GM10266 (cell line): ENCODE measurements at regions not wholly inside any gene's neighbourhood (a gene's known extent, or its start where the extent isn't known, plus 50 kb on each side); places are given as distances from the start of the nearest gene placed in this dataset.

Experiments used
- DNase-seq: peaks from one replicate; pipeline ENCODE4 v3.0.0; 2012; ENCODE audit errors: extremely low spot score
- TF ChIP-seq, protein P1 (sequence below): IDR thresholded peaks from 2 replicates; pipeline ENCODE4 v1.5.1; 2012; ENCODE audit warnings: mild to moderate bottlenecking, low read depth; ENCODE audit not compliant: control insufficient read depth, insufficient read depth; ENCODE audit errors: missing control alignments

DNA sequence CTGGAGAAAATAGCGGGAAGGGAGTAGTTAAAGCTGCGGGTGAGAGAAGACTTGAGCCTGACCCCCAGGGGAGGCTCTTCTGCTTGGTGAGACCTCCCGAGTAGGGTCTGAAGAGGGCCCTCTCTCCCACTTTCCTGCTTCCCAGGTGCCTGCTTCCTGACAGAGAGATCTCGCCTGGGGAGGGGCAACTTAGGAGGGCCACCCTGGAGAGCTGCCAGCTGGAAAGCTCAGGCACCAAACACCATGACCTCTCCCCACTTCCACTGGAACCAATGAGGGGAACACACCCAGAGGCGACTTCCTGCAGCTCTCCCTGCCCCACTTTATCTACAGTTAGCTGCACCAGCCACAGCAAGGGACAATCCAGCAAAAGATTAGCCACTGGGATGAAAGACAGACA is 208.0 kb downstream of the TBXT start:
- DNase-seq = no peak
- TF ChIP-seq, protein P1, sequence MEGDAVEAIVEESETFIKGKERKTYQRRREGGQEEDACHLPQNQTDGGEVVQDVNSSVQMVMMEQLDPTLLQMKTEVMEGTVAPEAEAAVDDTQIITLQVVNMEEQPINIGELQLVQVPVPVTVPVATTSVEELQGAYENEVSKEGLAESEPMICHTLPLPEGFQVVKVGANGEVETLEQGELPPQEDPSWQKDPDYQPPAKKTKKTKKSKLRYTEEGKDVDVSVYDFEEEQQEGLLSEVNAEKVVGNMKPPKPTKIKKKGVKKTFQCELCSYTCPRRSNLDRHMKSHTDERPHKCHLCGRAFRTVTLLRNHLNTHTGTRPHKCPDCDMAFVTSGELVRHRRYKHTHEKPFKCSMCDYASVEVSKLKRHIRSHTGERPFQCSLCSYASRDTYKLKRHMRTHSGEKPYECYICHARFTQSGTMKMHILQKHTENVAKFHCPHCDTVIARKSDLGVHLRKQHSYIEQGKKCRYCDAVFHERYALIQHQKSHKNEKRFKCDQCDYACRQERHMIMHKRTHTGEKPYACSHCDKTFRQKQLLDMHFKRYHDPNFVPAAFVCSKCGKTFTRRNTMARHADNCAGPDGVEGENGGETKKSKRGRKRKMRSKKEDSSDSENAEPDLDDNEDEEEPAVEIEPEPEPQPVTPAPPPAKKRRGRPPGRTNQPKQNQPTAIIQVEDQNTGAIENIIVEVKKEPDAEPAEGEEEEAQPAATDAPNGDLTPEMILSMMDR = no peak

DNA sequence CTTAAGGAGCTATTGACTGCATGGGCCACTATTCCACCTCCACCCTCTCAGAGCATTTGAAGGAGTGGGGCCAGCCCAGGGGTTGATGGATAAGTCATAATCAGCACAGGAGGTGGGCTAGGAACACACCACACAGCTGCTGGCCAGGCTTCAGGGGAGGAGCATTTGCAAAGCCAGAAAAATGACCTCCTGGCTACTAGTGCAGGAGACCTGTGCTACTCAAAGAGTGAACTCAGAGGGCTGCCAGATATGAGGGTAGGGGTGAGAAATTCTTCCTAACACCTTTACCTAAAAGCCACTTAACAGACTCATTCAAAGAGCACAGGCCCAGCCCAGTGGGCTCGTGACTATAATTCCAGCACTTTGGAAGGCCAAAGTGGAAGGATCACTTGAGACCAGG is 210.8 kb downstream of the TBXT start:
- no peak for DNase-seq
- TF ChIP-seq, protein P1 = no peak

DNA sequence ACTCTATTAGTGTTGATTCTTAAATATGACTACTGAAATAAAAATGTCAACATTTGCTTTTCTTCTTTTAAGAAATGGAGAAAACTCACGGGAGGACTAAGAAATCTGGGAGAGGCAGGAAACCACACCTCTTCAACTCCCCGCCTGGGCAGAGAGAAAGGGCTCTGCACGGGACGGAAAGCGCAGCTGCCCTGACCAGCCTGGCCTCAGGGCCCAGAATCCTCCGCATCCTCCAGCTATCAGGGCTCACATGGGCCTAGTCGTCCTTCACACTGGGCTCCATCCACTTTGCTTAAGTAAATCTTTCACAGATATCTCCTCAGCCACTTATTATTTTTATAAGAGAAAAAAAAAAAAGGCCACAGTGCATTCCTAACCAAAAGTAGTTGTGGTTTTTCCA is 215.1 kb downstream of the TBXT start:
- DNase-seq = no peak
- TF ChIP-seq, protein P1 = no peak

DNA sequence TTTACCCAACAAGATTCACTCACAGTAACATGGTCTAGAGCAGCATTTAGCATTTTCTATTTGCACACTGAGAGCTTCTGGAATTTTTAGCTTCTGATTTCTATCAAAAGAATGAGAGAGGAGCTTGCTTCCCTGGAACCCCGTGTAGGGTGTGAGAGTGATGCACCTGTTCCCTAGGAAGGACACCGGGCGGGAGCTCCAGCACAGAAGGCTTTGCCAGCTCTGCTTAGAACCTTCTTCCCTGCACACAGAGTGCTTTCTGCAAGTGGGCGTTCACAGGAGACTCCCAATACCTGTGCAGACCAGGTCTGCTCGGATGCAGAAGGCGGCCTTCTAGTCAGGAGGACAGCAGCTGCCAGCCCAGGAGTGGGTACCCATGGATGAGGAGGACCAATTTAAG is 217.3 kb downstream of the TBXT start:
- TF ChIP-seq, protein P1 = no peak
- DNase-seq = no peak

DNA sequence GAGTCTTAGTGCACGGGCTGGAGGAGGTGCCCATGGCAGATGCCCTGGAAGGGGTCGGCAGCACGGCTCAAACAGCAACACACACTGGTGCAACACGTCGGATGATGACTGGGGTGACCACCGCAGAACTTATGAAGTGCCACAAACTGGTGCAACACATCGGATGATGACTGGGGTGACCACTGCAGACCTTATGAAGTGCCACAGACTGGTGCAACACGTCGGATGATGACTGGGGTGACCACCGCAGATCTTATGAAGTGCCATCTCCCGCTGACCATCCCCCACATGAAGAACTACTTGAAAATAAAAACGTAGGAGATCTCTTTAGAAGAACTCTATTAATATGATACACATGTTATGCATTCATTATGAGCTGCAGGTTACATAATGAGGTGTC is 218.3 kb downstream of the TBXT start:
- TF ChIP-seq, protein P1 = no peak
- no peak for DNase-seq

DNA sequence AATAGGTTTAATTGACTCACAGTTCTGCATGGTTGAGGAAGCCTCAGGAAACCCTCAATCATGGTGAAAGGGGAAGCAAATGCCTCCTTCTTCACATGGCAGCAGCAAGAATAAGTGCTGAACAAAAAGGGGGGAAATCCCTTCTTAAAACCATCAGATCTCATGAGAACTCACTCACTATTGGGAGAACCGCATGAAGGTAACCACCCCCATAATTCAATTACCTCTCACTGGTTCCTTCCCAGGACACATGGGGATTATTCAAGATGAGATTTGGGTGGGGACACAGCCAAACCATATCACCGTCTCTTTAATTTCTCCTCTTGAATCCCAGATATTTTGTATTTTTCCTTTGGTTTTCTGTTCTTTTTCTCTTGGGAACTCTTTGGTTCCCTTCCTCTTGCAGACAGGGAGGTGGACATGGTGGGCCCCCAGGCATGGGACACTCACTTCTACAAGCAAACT is 223.6 kb downstream of the TBXT start:
- TF ChIP-seq, protein P1 = no peak
- DNase-seq = no peak

DNA sequence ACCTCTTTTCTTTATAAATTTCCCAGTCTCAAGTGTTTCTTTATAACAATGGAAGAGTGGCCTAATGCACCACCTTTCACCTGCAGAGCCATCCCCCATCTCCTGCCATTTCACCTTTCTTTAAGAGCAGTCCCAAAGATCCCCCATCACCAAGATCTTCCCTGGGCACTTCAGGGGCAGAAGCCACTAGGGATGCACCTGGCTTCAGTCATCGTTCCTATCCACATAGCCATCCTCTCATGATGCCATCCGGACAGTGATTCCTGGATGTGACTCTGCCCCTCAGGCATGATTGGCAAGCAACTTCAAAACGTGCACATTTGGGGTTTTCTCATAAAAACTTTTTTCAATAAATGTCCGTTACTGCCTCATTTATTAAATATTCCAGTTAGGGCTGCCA is 225.9 kb downstream of the TBXT start:
- TF ChIP-seq, protein P1 = no peak
- no peak for DNase-seq
